ENCODE measurements at regions not wholly inside any gene's neighbourhood (a gene's known extent, or its start where the extent isn't known, plus 50 kb on each side); places are given as distances from the start of the nearest gene placed in this dataset.
"Not testable (repeated sequence)": the region's sequence is repeated elsewhere in the genome, so short reads cannot be mapped to it uniquely, and the experiment has no call there.

GRCh38 chrX:7372825-7373525 lies 225.0 kb upstream of the PUDP start:
- no peak for DNase-seq

- no peak for DNase-seq
Observed at GRCh38 chrX:7362111-7362510, 214.2 kb upstream of the PUDP start.

GRCh38 chrX:7351926-7352325 lies 204.0 kb upstream of the PUDP start:
- no peak for DNase-seq

- peak; percentile 21 for DNase-seq
Observed at GRCh38 chrX:7347465-7347864, 199.5 kb upstream of the PUDP start.

- no peak for DNase-seq
Observed at GRCh38 chrX:7346021-7346420, 198.1 kb upstream of the PUDP start.

- DNase-seq, result no peak
Observed at GRCh38 chrX:7343181-7343580, 195.2 kb upstream of the PUDP start.

GRCh38 chrX:7335816-7336362 lies 187.9 kb upstream of the PUDP start:
- DNase-seq, result not testable (repeated sequence)

GRCh38 chrX:7334253-7334935 lies 186.4 kb upstream of the PUDP start:
- no peak for DNase-seq

GRCh38 chrX:7330971-7331746 lies 183.2 kb upstream of the PUDP start:
- DNase-seq, result no peak

GRCh38 chrX:7330556-7330955 lies 182.6 kb upstream of the PUDP start:
- DNase-seq, result no peak

GRCh38 chrX:7318661-7319060 lies 170.7 kb upstream of the PUDP start:
- no peak for DNase-seq

- no peak for DNase-seq
Observed at GRCh38 chrX:7318241-7318640, 170.3 kb upstream of the PUDP start.

- DNase-seq, result no peak
Observed at GRCh38 chrX:7316887-7317286, 168.9 kb upstream of the PUDP start.

- no peak for DNase-seq
Observed at GRCh38 chrX:7316280-7316679, 168.3 kb upstream of the PUDP start.

- DNase-seq, result no peak
Observed at GRCh38 chrX:7314425-7314824, 166.5 kb upstream of the PUDP start.

GRCh38 chrX:7307720-7308119 lies 159.8 kb upstream of the PUDP start:
- DNase-seq, result no peak

- DNase-seq, result no peak
Observed at GRCh38 chrX:7294483-7294882, 146.5 kb upstream of the PUDP start.

- DNase-seq, result no peak
Observed at GRCh38 chrX:7286168-7286837, 138.3 kb upstream of the PUDP start.

GRCh38 chrX:7285765-7286164 lies 137.8 kb upstream of the PUDP start:
- DNase-seq, result no peak

- no peak for DNase-seq
Observed at GRCh38 chrX:7283741-7284140, 135.8 kb upstream of the PUDP start.

- DNase-seq, result no peak
Observed at GRCh38 chrX:7280520-7280919, 132.6 kb upstream of the PUDP start.

- DNase-seq, result no peak
Observed at GRCh38 chrX:7272346-7272745, 124.4 kb upstream of the PUDP start.

GRCh38 chrX:7270933-7271332 lies 123.0 kb upstream of the PUDP start:
- no peak for DNase-seq
